Fibroblast of skin of right biceps (primary cell): ENCODE measurements at regions not wholly inside any gene's neighbourhood (a gene's known extent, or its start where the extent isn't known, plus 50 kb on each side); places are given as distances from the start of the nearest gene placed in this dataset.

Source experiments
- DNase-seq: peaks from one replicate; pipeline ENCODE4 v3.0.0-alpha.2; 2013

GRCh38 chr2:221129657-221130056, 442.4 kb downstream of the EPHA4 start:
- no peak for DNase-seq

- DNase-seq, result no peak
These were observed 441.7 kb downstream of the EPHA4 start for GRCh38 chr2:221130431-221130830.

- DNase-seq, result peak; percentile 3
These were observed 438.2 kb downstream of the EPHA4 start for GRCh38 chr2:221133941-221134340.

- no peak for DNase-seq
These were observed 437.4 kb downstream of the EPHA4 start for GRCh38 chr2:221134718-221135117.

GRCh38 chr2:221135699-221136098, 436.4 kb downstream of the EPHA4 start:
- DNase-seq, result no peak

GRCh38 chr2:221137385-221137784, 434.7 kb downstream of the EPHA4 start:
- DNase-seq, result no peak

GRCh38 chr2:221142341-221142740, 429.8 kb downstream of the EPHA4 start:
- DNase-seq, result no peak

GRCh38 chr2:221143231-221143630, 428.9 kb downstream of the EPHA4 start:
- DNase-seq, result no peak

GRCh38 chr2:221144909-221145308, 427.2 kb downstream of the EPHA4 start:
- DNase-seq, result no peak

GRCh38 chr2:221145396-221145795, 426.7 kb downstream of the EPHA4 start:
- DNase-seq, result no peak

GRCh38 chr2:221153226-221153625, 418.9 kb downstream of the EPHA4 start:
- DNase-seq, result no peak

- no peak for DNase-seq
These were observed 417.9 kb downstream of the EPHA4 start for GRCh38 chr2:221154176-221154575.

GRCh38 chr2:221156062-221156734, 415.9 kb downstream of the EPHA4 start:
- DNase-seq, result no peak

GRCh38 chr2:221161186-221161585, 410.9 kb downstream of the EPHA4 start:
- no peak for DNase-seq

- DNase-seq, result peak; percentile 28
These were observed 405.8 kb downstream of the EPHA4 start for GRCh38 chr2:221166292-221166691.

- DNase-seq, result no peak
These were observed 404.5 kb downstream of the EPHA4 start for GRCh38 chr2:221167561-221167960.

- no peak for DNase-seq
These were observed 402.4 kb downstream of the EPHA4 start for GRCh38 chr2:221169724-221170123.

GRCh38 chr2:221170548-221170947, 401.6 kb downstream of the EPHA4 start:
- DNase-seq, result no peak

GRCh38 chr2:221176667-221177066, 395.4 kb downstream of the EPHA4 start:
- DNase-seq, result no peak

- DNase-seq, result no peak
These were observed 394.0 kb downstream of the EPHA4 start for GRCh38 chr2:221178139-221178538.

- no peak for DNase-seq
These were observed 385.2 kb downstream of the EPHA4 start for GRCh38 chr2:221186873-221187272.

- no peak for DNase-seq
These were observed 382.6 kb downstream of the EPHA4 start for GRCh38 chr2:221189431-221190067.

GRCh38 chr2:221195829-221196228, 376.3 kb downstream of the EPHA4 start:
- DNase-seq, result no peak

GRCh38 chr2:221197225-221197856, 374.8 kb downstream of the EPHA4 start:
- DNase-seq, result no peak
